ENCODE measurements at regions not wholly inside any gene's neighbourhood (a gene's known extent, or its start where the extent isn't known, plus 50 kb on each side); places are given as distances from the start of the nearest gene placed in this dataset.

GRCh38 chr7:155173905-155174304, 103.8 kb downstream of the HTR5A start:
- Histone ChIP-seq H3K4me3 (no peak overlapping the region), H3K27me3 (peaks cover 0 to 12% (median 0%) of the 10 kb centered on the region in 4 donors), H3K4me1 (no peaks in the 10 kb centered on the region), H3K36me3 (no peaks in the 10 kb centered on the region), H3K9me3 (no peaks in the 10 kb centered on the region), H3K27ac (no peak overlapping the region)
- no peak for TF ChIP-seq POLR2A (IDR thresholded peaks at IDR 0.05)
- no peak for TF ChIP-seq CTCF (IDR thresholded peaks at IDR 0.05)
- intact Hi-C loops (cut with DNase I): no loop called here
- no peak for DNase-seq
- WGBS, 2 donors: 77 to 80% methylated on average over 9 of the region's 9 CpGs

GRCh38 chr7:155178096-155178495, 108.0 kb downstream of the HTR5A start:
- Histone ChIP-seq H3K27ac (no peak overlapping the region), H3K9me3 (peaks cover 0 to 5% (median 0%) of the 10 kb centered on the region in 3 donors), H3K4me1 (no peaks in the 10 kb centered on the region), H3K27me3 (no peaks in the 10 kb centered on the region), H3K36me3 (no peaks in the 10 kb centered on the region), H3K4me3 (no peak overlapping the region)
- intact Hi-C loops (cut with DNase I): no loop called here
- TF ChIP-seq POLR2A (IDR thresholded peaks at IDR 0.05) (no peak), CTCF (IDR thresholded peaks at IDR 0.05) (no peak)
- WGBS, 2 donors: 82 to 84% methylated on average over 2 of the region's 2 CpGs
- no peak for DNase-seq

- H3K9me3 ChIP-seq: peaks cover 0 to 42% (median 18%) of the 10 kb centered on the region in 3 donors
- H3K27ac ChIP-seq: no peak overlapping the region
- no peaks in the 10 kb centered on the region for H3K36me3 ChIP-seq
- H3K27me3 ChIP-seq: no peaks in the 10 kb centered on the region
- no peak overlapping the region for H3K4me3 ChIP-seq
- WGBS, 2 donors: 74 to 86% methylated on average over 8 of the region's 8 CpGs
- TF ChIP-seq POLR2A (IDR thresholded peaks at IDR 0.05) (no peak), CTCF (IDR thresholded peaks at IDR 0.05) (no peak)
- no peak for DNase-seq
- intact Hi-C loops (cut with DNase I): no loop called here
- H3K4me1 ChIP-seq: no peaks in the 10 kb centered on the region
These were observed 111.6 kb downstream of the HTR5A start for GRCh38 chr7:155181768-155182167.

GRCh38 chr7:155182406-155182970, 112.4 kb downstream of the HTR5A start:
- no peak overlapping the region for H3K4me3 ChIP-seq
- intact Hi-C loops (cut with DNase I): no loop called here
- no peak for DNase-seq

GRCh38 chr7:155183655-155184054, 113.5 kb downstream of the HTR5A start:
- H3K27ac ChIP-seq: no peak overlapping the region
- WGBS, 2 donors: 71 to 88% methylated on average over 1 of the region's 1 CpG
- H3K4me3 ChIP-seq: no peak overlapping the region
- H3K4me1 ChIP-seq: no peaks in the 10 kb centered on the region
- no peaks in the 10 kb centered on the region for H3K36me3 ChIP-seq
- peaks cover 0 to 48% (median 18%) of the 10 kb centered on the region in 3 donors for H3K9me3 ChIP-seq
- TF ChIP-seq POLR2A (IDR thresholded peaks at IDR 0.05) (no peak), CTCF (IDR thresholded peaks at IDR 0.05) (no peak)
- intact Hi-C loops (cut with DNase I): no loop called here
- DNase-seq: no peak
- H3K27me3 ChIP-seq: peaks cover 0 to 9% (median 0%) of the 10 kb centered on the region in 4 donors

More at GRCh38 chr7:155182406-155182970, 112.4 kb downstream of the HTR5A start:
- Histone ChIP-seq H3K4me1 (no peaks in the 10 kb centered on the region), H3K9me3 (peaks cover 0 to 48% (median 18%) of the 10 kb centered on the region in 3 donors), H3K27ac (no peak overlapping the region), H3K27me3 (peaks cover 0 to 5% (median 0%) of the 10 kb centered on the region in 4 donors), H3K36me3 (no peaks in the 10 kb centered on the region)
- 81 to 93% methylated on average over 6 of the region's 8 CpGs for WGBS, 2 donors
- no peak for TF ChIP-seq CTCF (IDR thresholded peaks at IDR 0.05)
- no peak for TF ChIP-seq POLR2A (IDR thresholded peaks at IDR 0.05)

Data from esophagus squamous epithelium (tissue), 5 donors.